SH-SY5Y (cell line): ENCODE measurements at regions not wholly inside any gene's neighbourhood (a gene's known extent, or its start where the extent isn't known, plus 50 kb on each side); places are given as distances from the start of the nearest gene placed in this dataset.

Experiments used
- GATA2 ChIP-seq: IDR thresholded peaks from 2 replicates; pipeline ENCODE4 v1.6.1; 2011; ENCODE audit warnings: mild to moderate bottlenecking, low read depth, low read length
- GATA3 ChIP-seq: IDR thresholded peaks from 2 replicates; pipeline ENCODE4 v1.6.1; 2011; ENCODE audit warnings: low read depth, mild to moderate bottlenecking, low read length, moderate library complexity

- TF ChIP-seq GATA2 (no peak), GATA3 (no peak)
Measured at GRCh38 chr3:159600291-159600690, 388.3 kb upstream of the IL12A start.
